ENCODE measurements at regions not wholly inside any gene's neighbourhood (a gene's known extent, or its start where the extent isn't known, plus 50 kb on each side); places are given as distances from the start of the nearest gene placed in this dataset.

GRCh38 chr6:14861491-14861943 is 384.4 kb upstream of the JARID2 start:
- WGBS (ENCODE audit: insufficient coverage, insufficient replicate concordance, low lambda C conversion rate, missing lambda C conversion rate), result 57% methylated on average over 4 of the region's 4 CpGs
- Histone ChIP-seq H3K4me3 (no peak overlapping the region), H4K20me1 (ENCODE audit: control insufficient read depth, insufficient read depth) (no peaks in the 10 kb centered on the region), H3K9ac (ENCODE audit: control insufficient read depth, insufficient read depth, low read length) (no peak overlapping the region), H3K79me2 (ENCODE audit: control insufficient read depth, insufficient read depth, low read length) (no peaks in the 10 kb centered on the region), H3K9me3 (replicated peaks; ENCODE audit: control insufficient read depth, insufficient read depth, low read length) (no peaks in the 10 kb centered on the region), H3K27ac (ENCODE audit: control insufficient read depth, insufficient read depth) (no peak overlapping the region), H3K4me1 (ENCODE audit: control insufficient read depth, insufficient read depth, low read length) (peaks cover 9% of the 10 kb centered on the region; the same call in 1 of the 2 replicates), H3K4me2 (ENCODE audit: control insufficient read depth, insufficient read depth) (no peak overlapping the region), H2AFZ (ENCODE audit: control insufficient read depth, low read depth, low read length) (peak overlapping the region; percentile 28), H3K36me3 (ENCODE audit: control insufficient read depth in 2 of 2, insufficient read depth in 2 of 2, low read length in 1 of 2) (no peaks in the 10 kb centered on the region), H3K27me3 (replicated peaks in 1 of 2; ENCODE audit: control insufficient read depth in 2 of 2, insufficient read depth in 2 of 2, low read length in 1 of 2) (no peaks in the 10 kb centered on the region)
- FAIRE-seq, result no peak
- intact Hi-C loops (cut with micrococcal nuclease; ENCODE audit: unreplicated experiment) (no loop called here), in situ Hi-C loops (cut with MboI) (no loop called here)
- no peak for DNase-seq (ENCODE audit: low read depth, low spot score)
- SMC1A ChIA-PET (ENCODE audit: uncharacterized antibody, unreplicated experiment), result interaction anchor here (1.5 to 3.3 kb wide), 2 partner anchors 12 kb away, joined by 3 to 16 read pairs; no protein-coding TSS in a partner anchor
- BruUV-seq (replicated peaks), result no TSS peak
- POLR2A ChIA-PET, result no interaction called here
- CTCF ChIA-PET, result interaction anchor here (0.5 to 0.9 kb wide), 2 partner anchors 12 to 342 kb away, joined by 3 read pairs; no protein-coding TSS in a partner anchor
- RAD21 ChIA-PET (ENCODE audit: unreplicated experiment), result no interaction called here
- ATAC-seq, result no peak
- TF ChIP-seq RUNX3 (IDR thresholded peaks at IDR 0.05; ENCODE audit: low read length), result 0 out of 2 replicates have a peak, but pooled peaks have one; percentile 33
- TF ChIP-seq ZNF592 (IDR thresholded peaks at IDR 0.05), result no peak

- no TSS peak for BruUV-seq (replicated peaks)
- Histone ChIP-seq H3K4me2 (ENCODE audit: control insufficient read depth, insufficient read depth) (no peak overlapping the region), H3K4me3 (no peak overlapping the region), H3K9me3 (replicated peaks; ENCODE audit: control insufficient read depth, insufficient read depth, low read length) (no peaks in the 10 kb centered on the region), H3K4me1 (ENCODE audit: control insufficient read depth, insufficient read depth, low read length) (peaks cover 6% of the 10 kb centered on the region; the same call in 1 of the 2 replicates), H4K20me1 (ENCODE audit: control insufficient read depth, insufficient read depth) (no peaks in the 10 kb centered on the region), H3K27ac (ENCODE audit: control insufficient read depth, insufficient read depth) (no peak overlapping the region), H2AFZ (ENCODE audit: control insufficient read depth, low read depth, low read length) (no peak overlapping the region), H3K9ac (ENCODE audit: control insufficient read depth, insufficient read depth, low read length) (no peak overlapping the region), H3K36me3 (ENCODE audit: control insufficient read depth in 2 of 2, insufficient read depth in 2 of 2, low read length in 1 of 2) (no peaks in the 10 kb centered on the region), H3K27me3 (replicated peaks in 1 of 2; ENCODE audit: control insufficient read depth in 2 of 2, insufficient read depth in 2 of 2, low read length in 1 of 2) (no peaks in the 10 kb centered on the region), H3K79me2 (ENCODE audit: control insufficient read depth, insufficient read depth, low read length) (no peaks in the 10 kb centered on the region)
- intact Hi-C loops (cut with micrococcal nuclease; ENCODE audit: unreplicated experiment) (no loop called here), in situ Hi-C loops (cut with MboI) (no loop called here)
- no peak for FAIRE-seq
- CTCF ChIA-PET, result no interaction called here
- no peak for DNase-seq (ENCODE audit: low read depth, low spot score)
- no peak for ATAC-seq
- SMC1A ChIA-PET (ENCODE audit: uncharacterized antibody, unreplicated experiment), result interaction anchor here (0.6 to 1.0 kb wide), 2 partner anchors 27 to 744 kb away, joined by 3 read pairs; no protein-coding TSS in a partner anchor
- POLR2A ChIA-PET, result interaction anchor here (1.3 kb wide), 1 partner anchor 11 kb away, joined by 3 read pairs; no protein-coding TSS in a partner anchor
- RAD21 ChIA-PET (ENCODE audit: unreplicated experiment), result no interaction called here
- 84% methylated on average over 3 of the region's 3 CpGs for WGBS (ENCODE audit: insufficient coverage, insufficient replicate concordance, low lambda C conversion rate, missing lambda C conversion rate)
- TF ChIP-seq BMI1 (IDR thresholded peaks at IDR 0.05; ENCODE audit: borderline replicate concordance), result no peak
- TF ChIP-seq ATF7 (IDR thresholded peaks at IDR 0.05; ENCODE audit: low read depth), result no peak
- no peak for TF ChIP-seq CHD1 (IDR thresholded peaks at IDR 0.05; ENCODE audit: low read depth, low read length)
- no peak for TF ChIP-seq RB1 (IDR thresholded peaks at IDR 0.05; ENCODE audit: borderline replicate concordance)
- TF ChIP-seq KDM1A (IDR thresholded peaks at IDR 0.05; ENCODE audit: borderline replicate concordance), result no peak
- TF ChIP-seq ZBED1 (IDR thresholded peaks at IDR 0.05; ENCODE audit: borderline replicate concordance), result no peak
- no peak for TF ChIP-seq KLF5 (IDR thresholded peaks at IDR 0.05; ENCODE audit: partially characterized antibody)
- TF ChIP-seq ZNF592 (IDR thresholded peaks at IDR 0.05), result no peak
- no peak for TF ChIP-seq NR2C1 (IDR thresholded peaks at IDR 0.05)
Measured at GRCh38 chr6:14862845-14863244, 383.0 kb upstream of the JARID2 start.

Data from GM12878 (cell line).